ENCODE measurements at regions not wholly inside any gene's neighbourhood (a gene's known extent, or its start where the extent isn't known, plus 50 kb on each side); places are given as distances from the start of the nearest gene placed in this dataset.
A peak's percentile ranks its signal among the peaks of the same experiment; 100 is the strongest.

- POLR2A ChIA-PET = no interaction called here
- H3K27me3 Mint-ChIP-seq = no peaks in the 10 kb centered on the region
- peaks cover 5 to 46% (median 15%) of the 10 kb centered on the region in 4 donors for H3K4me1 Mint-ChIP-seq
- ATAC-seq (peak; percentile 62 to 73), DNase-seq (peak in 2 of 10 donors; percentile 2 to 51)
- H3K9me3 Mint-ChIP-seq = no peaks in the 10 kb centered on the region
- H3K36me3 Mint-ChIP-seq = no peaks in the 10 kb centered on the region
- peak overlapping the region in 8 of 10 donors; percentile 24 to 91 (median 61) for H3K27ac Mint-ChIP-seq
- peak overlapping the region in 2 of 10 donors; percentile 16 to 52 for H3K4me3 Mint-ChIP-seq
These were observed 107.7 kb upstream of the KLF6 start for GRCh38 chr10:3892440-3893425.

- H3K4me3 Mint-ChIP-seq = no peak overlapping the region
- H3K27ac Mint-ChIP-seq = peak overlapping the region in 3 of 10 donors; percentile 54 to 91 (median 78)
- H3K9me3 Mint-ChIP-seq = no peaks in the 10 kb centered on the region
- POLR2A ChIA-PET = interaction anchor here (1.9 kb wide), 1 partner anchor 106 kb away, joined by 7 read pairs; the partner anchor contains the start of gene KLF6
- no peaks in the 10 kb centered on the region for H3K36me3 Mint-ChIP-seq
- no peak for DNase-seq
- peaks cover 5 to 46% (median 15%) of the 10 kb centered on the region in 4 donors for H3K4me1 Mint-ChIP-seq
- H3K27me3 Mint-ChIP-seq = no peaks in the 10 kb centered on the region
- ATAC-seq = no peak
These were observed 106.4 kb upstream of the KLF6 start for GRCh38 chr10:3891396-3891795.

DNA sequence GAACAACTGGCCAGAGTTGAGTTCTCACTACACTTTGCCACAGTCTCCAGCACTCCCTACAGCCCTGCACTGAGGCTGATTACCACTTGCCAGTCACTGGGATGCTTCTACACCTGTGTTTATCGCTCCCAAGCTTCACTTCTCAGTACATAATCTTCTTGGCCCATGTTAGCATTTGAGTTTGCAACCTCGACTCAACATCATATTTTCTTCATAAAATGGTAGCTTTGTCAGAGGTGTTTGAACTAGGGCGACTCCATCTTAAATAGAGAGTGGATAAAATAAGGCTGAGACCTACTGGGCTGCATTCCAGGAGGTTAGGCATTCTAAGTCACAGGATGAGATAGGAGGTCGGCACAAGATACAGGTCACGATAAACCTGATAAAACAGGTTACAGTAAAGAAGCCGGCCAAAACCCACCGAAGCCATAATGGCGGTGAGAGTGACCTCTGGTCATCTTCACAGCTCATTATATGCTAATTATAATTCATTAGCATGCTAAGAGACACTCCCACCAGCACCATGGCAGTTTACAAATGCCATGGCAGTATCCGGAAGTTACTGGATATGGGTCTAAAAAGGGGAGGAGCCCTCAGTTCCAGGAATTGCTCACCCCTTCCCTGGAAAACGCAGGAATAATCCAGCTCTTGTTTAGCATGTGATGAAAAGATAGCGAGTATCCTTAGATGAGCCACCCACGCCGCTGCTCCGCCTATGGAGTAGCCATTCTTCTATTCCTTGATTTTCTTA lies 105.8 kb upstream of the KLF6 start:
- Mint-ChIP-seq H3K27me3 (no peaks in the 10 kb centered on the region), H3K36me3 (no peaks in the 10 kb centered on the region), H3K27ac (peak overlapping the region in 4 of 10 donors; percentile 12 to 91 (median 67)), H3K4me3 (no peak overlapping the region), H3K4me1 (peaks cover 5 to 46% (median 15%) of the 10 kb centered on the region in 4 donors), H3K9me3 (no peaks in the 10 kb centered on the region)
- no peak for DNase-seq
- ATAC-seq = no peak
- POLR2A ChIA-PET = interaction anchor here (1.9 kb wide), 1 partner anchor 105 kb away, joined by 7 read pairs; the partner anchor contains the start of gene KLF6

GRCh38 chr10:3889961-3890522 lies 105.0 kb upstream of the KLF6 start:
- Mint-ChIP-seq H3K4me3 (no peak overlapping the region), H3K4me1 (peaks cover 5 to 44% (median 15%) of the 10 kb centered on the region in 4 donors), H3K27ac (peak overlapping the region in 1 of 10 donors; percentile 52), H3K9me3 (no peaks in the 10 kb centered on the region), H3K27me3 (no peaks in the 10 kb centered on the region), H3K36me3 (no peaks in the 10 kb centered on the region)
- ATAC-seq (no peak), DNase-seq (no peak)
- POLR2A ChIA-PET = interaction anchor here (1.9 kb wide), 1 partner anchor 105 kb away, joined by 7 read pairs; the partner anchor contains the start of gene KLF6

GRCh38 chr10:3887885-3888476 lies 103.0 kb upstream of the KLF6 start:
- peak; percentile 6 to 55 for ATAC-seq
- H3K27ac Mint-ChIP-seq = peak overlapping the region in 4 of 10 donors; percentile 2 to 89 (median 85)

GRCh38 chr10:3887404-3887803 lies 102.4 kb upstream of the KLF6 start:
- ATAC-seq (no peak), DNase-seq (no peak)
- no peaks in the 10 kb centered on the region for H3K36me3 Mint-ChIP-seq
- H3K4me1 Mint-ChIP-seq = peaks cover 4 to 23% (median 8%) of the 10 kb centered on the region in 4 donors
- H3K9me3 Mint-ChIP-seq = no peaks in the 10 kb centered on the region
- POLR2A ChIA-PET = interaction anchor here (0.5 kb wide), 1 partner anchor 10 kb away, joined by 7 read pairs; no protein-coding TSS in a partner anchor
- peak overlapping the region in 3 of 10 donors; percentile 82 to 89 (median 88) for H3K27ac Mint-ChIP-seq
- H3K4me3 Mint-ChIP-seq = peak overlapping the region in 1 of 10 donors; percentile 60
- peaks cover 0 to 7% (median 0%) of the 10 kb centered on the region in 5 donors for H3K27me3 Mint-ChIP-seq

More at GRCh38 chr10:3887885-3888476, 103.0 kb upstream of the KLF6 start:
- POLR2A ChIA-PET = no interaction called here
- peak overlapping the region in 2 of 10 donors; percentile 11 to 60 for H3K4me3 Mint-ChIP-seq
- H3K4me1 Mint-ChIP-seq = peaks cover 6 to 29% (median 13%) of the 10 kb centered on the region in 4 donors
- peaks cover 0 to 5% (median 0%) of the 10 kb centered on the region in 5 donors for H3K27me3 Mint-ChIP-seq
- no peaks in the 10 kb centered on the region for H3K9me3 Mint-ChIP-seq
- H3K36me3 Mint-ChIP-seq = no peaks in the 10 kb centered on the region
- DNase-seq = peak in 1 of 10 donors; percentile 28

- peaks cover 0 to 8% (median 0%) of the 10 kb centered on the region in 5 donors for H3K27me3 Mint-ChIP-seq
- peaks cover under 1 to 17% (median 3%) of the 10 kb centered on the region in 4 donors for H3K4me1 Mint-ChIP-seq
- H3K9me3 Mint-ChIP-seq = no peaks in the 10 kb centered on the region
- POLR2A ChIA-PET = interaction anchor here (0.5 to 2.0 kb wide), 2 partner anchors 9 to 102 kb away, joined by 6 to 7 read pairs; partner anchors contain the start of gene KLF6
- peak overlapping the region in 4 of 10 donors; percentile 7 to 89 (median 36) for H3K27ac Mint-ChIP-seq
- DNase-seq (no peak), ATAC-seq (no peak)
- no peak overlapping the region for H3K4me3 Mint-ChIP-seq
- H3K36me3 Mint-ChIP-seq = no peaks in the 10 kb centered on the region
These were observed 101.7 kb upstream of the KLF6 start for GRCh38 chr10:3886641-3887251.

- H3K27ac Mint-ChIP-seq = no peak overlapping the region
- peaks cover 0 to 8% (median 0%) of the 10 kb centered on the region in 5 donors for H3K27me3 Mint-ChIP-seq
- POLR2A ChIA-PET = interaction anchor here (2.0 kb wide), 1 partner anchor 101 kb away, joined by 6 read pairs; the partner anchor contains the start of gene KLF6
- H3K4me1 Mint-ChIP-seq = peaks cover 0 to 12% (median 3%) of the 10 kb centered on the region in 4 donors
- no peaks in the 10 kb centered on the region for H3K36me3 Mint-ChIP-seq
- DNase-seq (no peak), ATAC-seq (no peak)
- no peaks in the 10 kb centered on the region for H3K9me3 Mint-ChIP-seq
- no peak overlapping the region for H3K4me3 Mint-ChIP-seq
These were observed 101.2 kb upstream of the KLF6 start for GRCh38 chr10:3886191-3886590.

DNA sequence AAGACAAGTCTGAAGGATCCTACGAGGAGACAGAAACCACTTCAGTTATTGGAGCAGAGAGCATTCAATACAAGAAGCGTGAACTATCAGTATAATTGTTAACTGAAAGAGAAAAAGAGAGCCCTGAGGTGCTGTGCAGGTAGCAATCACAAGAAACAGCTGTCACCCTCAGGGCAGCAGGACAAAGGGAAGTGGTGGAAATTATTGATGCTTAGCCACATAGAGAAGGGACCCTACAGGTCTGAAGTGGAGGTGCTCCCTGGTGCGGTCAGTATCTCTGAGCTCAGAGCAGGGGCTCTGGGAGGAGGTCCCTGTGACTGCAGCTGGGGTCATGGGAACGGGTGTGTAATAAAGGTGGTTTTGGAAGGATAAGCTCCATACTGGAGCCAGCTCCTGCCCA lies 97.8 kb upstream of the KLF6 start:
- no peak overlapping the region for H3K27ac Mint-ChIP-seq

GRCh38 chr10:3881622-3882021 lies 96.6 kb upstream of the KLF6 start:
- POLR2A ChIA-PET = no interaction called here
- Mint-ChIP-seq H3K36me3 (no peaks in the 10 kb centered on the region), H3K9me3 (no peaks in the 10 kb centered on the region), H3K27me3 (peaks cover 0 to 8% (median 0%) of the 10 kb centered on the region in 5 donors), H3K4me3 (no peak overlapping the region), H3K4me1 (peaks cover 4 to 11% (median 8%) of the 10 kb centered on the region in 4 donors), H3K27ac (peak overlapping the region in 1 of 10 donors; percentile 13)
- ATAC-seq (no peak), DNase-seq (no peak)

More for the DNA sequence above, 97.8 kb upstream of the KLF6 start:
- no peaks in the 10 kb centered on the region for H3K9me3 Mint-ChIP-seq
- H3K27me3 Mint-ChIP-seq = peaks cover 0 to 8% (median 0%) of the 10 kb centered on the region in 5 donors
- ATAC-seq (no peak), DNase-seq (no peak)
- H3K4me3 Mint-ChIP-seq = no peak overlapping the region
- H3K36me3 Mint-ChIP-seq = no peaks in the 10 kb centered on the region
- peaks cover 0 to 6% (median 2%) of the 10 kb centered on the region in 4 donors for H3K4me1 Mint-ChIP-seq
- POLR2A ChIA-PET = no interaction called here

GRCh38 chr10:3879073-3879472 lies 94.1 kb upstream of the KLF6 start:
- Mint-ChIP-seq H3K27me3 (peaks cover 0 to 8% (median 0%) of the 10 kb centered on the region in 5 donors), H3K4me3 (no peak overlapping the region), H3K9me3 (no peaks in the 10 kb centered on the region), H3K36me3 (no peaks in the 10 kb centered on the region), H3K4me1 (peaks cover 13 to 32% (median 25%) of the 10 kb centered on the region in 4 donors), H3K27ac (peak overlapping the region in 1 of 10 donors; percentile 33)
- ATAC-seq = no peak
- DNase-seq = no peak
- POLR2A ChIA-PET = no interaction called here

Data from naive thymus-derived CD8-positive, alpha-beta T cell (primary cell).